ENCODE measurements at regions not wholly inside any gene's neighbourhood (a gene's known extent, or its start where the extent isn't known, plus 50 kb on each side); places are given as distances from the start of the nearest gene placed in this dataset.

- H3K27me3 Mint-ChIP-seq (ENCODE audit: low read depth) = peaks cover 21% of the 10 kb centered on the region
- TF ChIP-seq, protein P1, sequence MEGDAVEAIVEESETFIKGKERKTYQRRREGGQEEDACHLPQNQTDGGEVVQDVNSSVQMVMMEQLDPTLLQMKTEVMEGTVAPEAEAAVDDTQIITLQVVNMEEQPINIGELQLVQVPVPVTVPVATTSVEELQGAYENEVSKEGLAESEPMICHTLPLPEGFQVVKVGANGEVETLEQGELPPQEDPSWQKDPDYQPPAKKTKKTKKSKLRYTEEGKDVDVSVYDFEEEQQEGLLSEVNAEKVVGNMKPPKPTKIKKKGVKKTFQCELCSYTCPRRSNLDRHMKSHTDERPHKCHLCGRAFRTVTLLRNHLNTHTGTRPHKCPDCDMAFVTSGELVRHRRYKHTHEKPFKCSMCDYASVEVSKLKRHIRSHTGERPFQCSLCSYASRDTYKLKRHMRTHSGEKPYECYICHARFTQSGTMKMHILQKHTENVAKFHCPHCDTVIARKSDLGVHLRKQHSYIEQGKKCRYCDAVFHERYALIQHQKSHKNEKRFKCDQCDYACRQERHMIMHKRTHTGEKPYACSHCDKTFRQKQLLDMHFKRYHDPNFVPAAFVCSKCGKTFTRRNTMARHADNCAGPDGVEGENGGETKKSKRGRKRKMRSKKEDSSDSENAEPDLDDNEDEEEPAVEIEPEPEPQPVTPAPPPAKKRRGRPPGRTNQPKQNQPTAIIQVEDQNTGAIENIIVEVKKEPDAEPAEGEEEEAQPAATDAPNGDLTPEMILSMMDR (IDR thresholded peaks at IDR 0.05; ENCODE audit: unreplicated experiment) = no peak
- no peak for DNase-seq (ENCODE audit: low spot score in 2 of 2, unreplicated experiment in 2 of 2)
- no peaks in the 10 kb centered on the region for H3K9me3 Mint-ChIP-seq
- H3K4me1 Mint-ChIP-seq = no peaks in the 10 kb centered on the region
- no peak overlapping the region for H3K27ac Mint-ChIP-seq
- no peaks in the 10 kb centered on the region for H3K36me3 Mint-ChIP-seq
- no peak overlapping the region for H3K4me3 Mint-ChIP-seq
These were observed 332.2 kb downstream of the INSC start for GRCh38 chr11:15446929-15447328.

GRCh38 chr11:15451713-15452112, 337.0 kb downstream of the INSC start:
- TF ChIP-seq, protein P1 (IDR thresholded peaks at IDR 0.05; ENCODE audit: unreplicated experiment) = no peak
- Mint-ChIP-seq H3K4me1 (no peaks in the 10 kb centered on the region), H3K9me3 (peaks cover 17% of the 10 kb centered on the region), H3K36me3 (no peaks in the 10 kb centered on the region), H3K27ac (no peak overlapping the region), H3K27me3 (ENCODE audit: low read depth) (peaks cover 9% of the 10 kb centered on the region), H3K4me3 (no peak overlapping the region)
- no peak for DNase-seq (ENCODE audit: low spot score in 2 of 2, unreplicated experiment in 2 of 2)

GRCh38 chr11:15453211-15453765, 338.6 kb downstream of the INSC start:
- Mint-ChIP-seq H3K4me1 (no peaks in the 10 kb centered on the region), H3K36me3 (no peaks in the 10 kb centered on the region), H3K27me3 (ENCODE audit: low read depth) (peaks cover 12% of the 10 kb centered on the region), H3K4me3 (no peak overlapping the region), H3K9me3 (peaks cover 17% of the 10 kb centered on the region), H3K27ac (no peak overlapping the region)
- DNase-seq (ENCODE audit: low spot score in 2 of 2, unreplicated experiment in 2 of 2) = no peak
- TF ChIP-seq, protein P1 (IDR thresholded peaks at IDR 0.05; ENCODE audit: unreplicated experiment) = no peak

GRCh38 chr11:15468466-15468865, 353.7 kb downstream of the INSC start:
- Mint-ChIP-seq H3K4me1 (peaks cover 6% of the 10 kb centered on the region), H3K36me3 (no peaks in the 10 kb centered on the region), H3K4me3 (no peak overlapping the region), H3K27me3 (ENCODE audit: low read depth) (peaks cover 8% of the 10 kb centered on the region), H3K27ac (no peak overlapping the region), H3K9me3 (no peaks in the 10 kb centered on the region)
- TF ChIP-seq, protein P1 (IDR thresholded peaks at IDR 0.05; ENCODE audit: unreplicated experiment) = no peak
- no peak for DNase-seq (ENCODE audit: low spot score in 2 of 2, unreplicated experiment in 2 of 2)

DNA sequence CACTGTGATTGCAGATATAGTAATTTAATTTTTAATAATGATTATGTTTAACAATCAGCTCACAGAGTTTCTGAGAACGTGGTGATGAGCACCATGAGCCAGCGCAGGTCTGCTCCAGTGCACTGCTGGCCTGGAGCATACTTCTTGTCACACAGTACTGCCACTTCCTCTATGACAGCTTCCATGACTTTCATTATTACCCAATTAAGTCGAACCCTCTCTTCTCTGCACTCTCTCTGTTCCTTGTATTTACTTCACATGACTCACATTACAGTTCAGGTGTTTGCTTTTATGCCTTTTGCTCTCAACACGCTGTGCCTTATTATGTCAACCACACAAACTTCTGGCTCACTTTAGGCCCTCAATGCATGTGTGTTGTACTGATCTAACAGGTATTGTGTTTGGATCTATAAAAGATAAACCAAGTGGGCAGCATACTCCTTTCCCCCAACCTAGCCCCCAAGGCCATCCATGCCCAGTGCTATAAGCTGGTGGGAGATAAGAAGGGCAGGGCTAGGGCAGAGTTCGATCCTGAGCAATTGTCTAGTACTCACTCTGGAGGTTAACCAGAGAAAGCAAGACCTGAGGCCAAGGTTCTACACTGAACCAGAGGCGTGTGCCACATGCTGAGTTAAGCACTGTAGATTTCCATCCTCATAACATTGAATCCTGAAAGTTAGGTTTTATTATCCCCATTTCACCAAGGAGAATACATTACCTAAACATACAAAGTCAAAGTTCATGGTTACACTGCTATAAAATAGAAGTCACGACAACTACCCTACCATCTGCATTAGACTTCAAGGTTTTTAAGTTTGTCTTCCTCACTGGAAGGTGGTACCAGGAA, 356.5 kb downstream of the INSC start:
- H3K9me3 Mint-ChIP-seq = no peaks in the 10 kb centered on the region

More for the DNA sequence above, 356.5 kb downstream of the INSC start:
- no peak overlapping the region for H3K4me3 Mint-ChIP-seq
- no peak for DNase-seq (ENCODE audit: low spot score in 2 of 2, unreplicated experiment in 2 of 2)
- peaks cover 6% of the 10 kb centered on the region for H3K4me1 Mint-ChIP-seq
- H3K27ac Mint-ChIP-seq = no peak overlapping the region
- peaks cover 23% of the 10 kb centered on the region for H3K27me3 Mint-ChIP-seq (ENCODE audit: low read depth)
- TF ChIP-seq, protein P1 (IDR thresholded peaks at IDR 0.05; ENCODE audit: unreplicated experiment) = no peak
- no peaks in the 10 kb centered on the region for H3K36me3 Mint-ChIP-seq
